Lung (tissue), 9 donors: ENCODE measurements at regions not wholly inside any gene's neighbourhood (a gene's known extent, or its start where the extent isn't known, plus 50 kb on each side); places are given as distances from the start of the nearest gene placed in this dataset.
"Not testable (repeated sequence)": the region's sequence is repeated elsewhere in the genome, so short reads cannot be mapped to it uniquely, and the experiment has no call there.

Experiments
- ATAC-seq: fragments of 200-7000 bp; cut with Tn5 transposase; one replicate; pipeline ENCODE4 v1.9.1; 2020; ENCODE audit warnings: moderate number of reproducible peaks; ENCODE audit not compliant: insufficient read depth, low FRiP score
- DNase-seq, 3 donors: peaks; one replicate each; pipeline ENCODE4 v3.0.0-alpha.2; 2013 to 2017
- H3K27ac ChIP-seq, 2 donors: one replicate each; pipeline ENCODE4 v1.5.1; 2013; ENCODE audit warnings: mild to moderate bottlenecking in 2 of 2, moderate library complexity in 2 of 2, control low read depth in 1 of 2, inconsistent platforms in 1 of 2, low read depth in 1 of 2, low read length in 1 of 2
- H3K27me3 ChIP-seq, 3 donors: one replicate each; pipeline ENCODE4 v1.5.1; 2013; ENCODE audit warnings: low read length in 2 of 3; ENCODE audit not compliant: control insufficient read depth in 3 of 3, insufficient read depth in 3 of 3
- H3K36me3 ChIP-seq, 4 donors: one replicate each; pipeline ENCODE4 v1.5.1; 2013; ENCODE audit warnings: low read length in 4 of 4, mild to moderate bottlenecking in 1 of 4, moderate library complexity in 1 of 4; ENCODE audit not compliant: control insufficient read depth in 4 of 4, insufficient read depth in 4 of 4
- H3K4me1 ChIP-seq, 5 donors: one replicate each; pipeline ENCODE4 v1.5.1; 2013; ENCODE audit warnings: low read length in 5 of 5, mild to moderate bottlenecking in 2 of 5, moderate library complexity in 1 of 5; ENCODE audit not compliant: control insufficient read depth in 5 of 5, insufficient read depth in 5 of 5
- H3K4me3 ChIP-seq: one replicate; pipeline ENCODE4 v1.5.1; 2013; ENCODE audit warnings: mild to moderate bottlenecking, control low read depth, moderate library complexity
- H3K9ac ChIP-seq, 2 donors: one replicate each; pipeline ENCODE4 v1.5.1; 2013; ENCODE audit warnings: low read length in 2 of 2, control low read depth in 1 of 2; ENCODE audit not compliant: insufficient read depth in 1 of 2
- H3K9me3 ChIP-seq, 4 donors: one replicate each; pipeline ENCODE4 v1.5.1; 2013; ENCODE audit warnings: low read length in 3 of 4, mild to moderate bottlenecking in 1 of 4, moderate library complexity in 1 of 4; ENCODE audit not compliant: control insufficient read depth in 4 of 4, insufficient read depth in 3 of 4
- whole genome bisulfite sequencing, 2 donors: extraction: QIAGEN DNeasy Blood & Tissue Kit; methylation state at CpG; one replicate each; pipeline ENCODE4 v1.1.7; 2013; 5-methylcytosine and 5-hydroxymethylcytosine counted together
- donor health status: Bipolar disorder and iron deficiency.
- donor health status: healthy.
- donor health status: DM: yes; HTN: yes; CAD: no.

DNA sequence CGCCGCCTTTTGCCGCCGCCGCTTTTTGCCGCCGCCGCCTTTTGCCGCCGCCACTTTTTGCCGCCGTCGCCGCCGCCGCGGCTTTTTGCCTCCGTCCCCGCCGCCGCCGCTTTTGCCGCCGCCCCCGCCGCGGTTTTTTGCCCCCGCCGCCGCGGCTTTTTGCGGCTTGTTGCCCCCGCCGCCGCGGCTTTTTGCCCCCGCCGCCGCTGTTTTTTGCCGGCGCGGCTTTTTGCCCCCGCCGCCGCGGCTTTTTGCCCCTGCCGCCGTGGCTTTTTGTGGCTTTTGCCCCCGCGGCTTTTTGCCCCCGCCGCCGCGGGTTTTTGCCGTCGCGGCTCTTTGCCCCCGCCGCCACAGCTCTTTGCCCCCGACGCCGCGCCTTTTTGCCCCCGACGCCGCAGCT is 311.1 kb downstream of the TP53TG3F start:
- WGBS, 2 donors: 55 to 58% methylated on average over 24 to 66 of the region's 66 CpGs
- not testable (repeated sequence) for H3K4me1 ChIP-seq, H3K9ac ChIP-seq, ATAC-seq, H3K9me3 ChIP-seq, DNase-seq, H3K36me3 ChIP-seq, H3K27me3 ChIP-seq, H3K27ac ChIP-seq, H3K4me3 ChIP-seq

DNA sequence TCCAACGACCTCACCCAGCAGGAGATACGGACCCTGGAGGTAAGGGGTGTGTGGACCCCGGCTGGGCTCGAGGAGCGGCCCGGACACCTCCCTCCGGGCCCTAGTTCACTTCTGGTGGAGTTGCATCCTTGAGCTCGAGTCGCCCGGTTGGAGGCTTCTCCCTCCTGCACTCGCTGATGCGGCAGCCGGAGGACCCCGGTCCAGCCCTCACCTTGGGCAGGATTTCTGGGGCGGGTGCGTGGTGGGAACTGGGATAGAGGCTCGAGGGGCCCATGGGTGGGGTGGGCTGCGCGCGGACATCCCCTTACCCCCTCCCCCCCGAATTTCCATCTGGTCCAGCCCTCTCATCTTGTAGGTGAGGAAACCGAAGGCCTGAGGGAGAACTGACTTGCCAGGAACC is 311.8 kb downstream of the TP53TG3F start:
- ATAC-seq: not testable (repeated sequence)

DNA sequence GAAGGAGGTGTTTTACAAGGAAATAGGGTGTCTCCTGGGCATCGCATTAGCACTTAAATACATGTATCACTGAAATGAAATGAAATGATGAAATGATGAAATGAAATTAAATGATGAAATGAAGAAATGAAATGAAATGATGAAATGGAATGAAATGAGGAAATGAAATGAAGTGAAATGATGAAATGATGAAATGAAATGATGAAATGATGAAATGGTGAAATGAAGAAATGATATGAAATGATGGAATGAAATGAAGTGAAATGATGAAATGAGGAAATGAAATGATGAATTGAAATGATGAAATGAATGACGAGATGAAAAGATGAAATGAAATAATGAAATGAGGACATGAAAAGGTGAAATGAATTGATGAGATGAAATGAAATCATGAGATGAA is 314.6 kb downstream of the TP53TG3F start:
- H3K9me3 ChIP-seq, ATAC-seq, H3K4me1 ChIP-seq, DNase-seq, H3K4me3 ChIP-seq, H3K9ac ChIP-seq, H3K36me3 ChIP-seq, H3K27me3 ChIP-seq, H3K27ac ChIP-seq: not testable (repeated sequence)
- 71 to 74% methylated on average over 2 of the region's 2 CpGs for WGBS, 2 donors

More for the DNA sequence above, 311.8 kb downstream of the TP53TG3F start:
- not testable (repeated sequence) for H3K4me1 ChIP-seq, DNase-seq, H3K9ac ChIP-seq, H3K9me3 ChIP-seq, H3K4me3 ChIP-seq, H3K36me3 ChIP-seq, H3K27me3 ChIP-seq, H3K27ac ChIP-seq
- 62 to 67% methylated on average over 17 to 20 of the region's 22 CpGs for WGBS, 2 donors

DNA sequence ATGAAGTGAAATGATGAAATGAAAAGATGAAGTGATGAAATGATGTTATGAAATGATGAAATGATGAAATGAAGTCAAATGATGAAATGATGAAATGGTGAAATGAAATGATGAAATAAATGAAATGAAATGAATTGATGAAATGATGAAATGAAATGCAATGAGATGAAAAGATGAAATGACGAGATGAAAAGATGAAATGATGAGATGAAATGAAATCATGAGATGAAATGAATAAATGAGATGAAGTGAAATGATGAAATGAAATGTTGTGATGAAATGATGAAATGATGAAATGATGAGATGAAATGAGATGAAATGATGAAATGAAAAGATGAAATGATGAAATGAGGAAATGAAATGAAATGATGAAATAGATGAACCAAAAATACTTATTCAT is 315.3 kb downstream of the TP53TG3F start:
- H3K9ac ChIP-seq, H3K9me3 ChIP-seq, H3K27ac ChIP-seq, H3K36me3 ChIP-seq, H3K4me1 ChIP-seq, DNase-seq, H3K27me3 ChIP-seq, H3K4me3 ChIP-seq, ATAC-seq: not testable (repeated sequence)
- 56 to 67% methylated on average over 1 of the region's 1 CpG for WGBS, 2 donors

DNA sequence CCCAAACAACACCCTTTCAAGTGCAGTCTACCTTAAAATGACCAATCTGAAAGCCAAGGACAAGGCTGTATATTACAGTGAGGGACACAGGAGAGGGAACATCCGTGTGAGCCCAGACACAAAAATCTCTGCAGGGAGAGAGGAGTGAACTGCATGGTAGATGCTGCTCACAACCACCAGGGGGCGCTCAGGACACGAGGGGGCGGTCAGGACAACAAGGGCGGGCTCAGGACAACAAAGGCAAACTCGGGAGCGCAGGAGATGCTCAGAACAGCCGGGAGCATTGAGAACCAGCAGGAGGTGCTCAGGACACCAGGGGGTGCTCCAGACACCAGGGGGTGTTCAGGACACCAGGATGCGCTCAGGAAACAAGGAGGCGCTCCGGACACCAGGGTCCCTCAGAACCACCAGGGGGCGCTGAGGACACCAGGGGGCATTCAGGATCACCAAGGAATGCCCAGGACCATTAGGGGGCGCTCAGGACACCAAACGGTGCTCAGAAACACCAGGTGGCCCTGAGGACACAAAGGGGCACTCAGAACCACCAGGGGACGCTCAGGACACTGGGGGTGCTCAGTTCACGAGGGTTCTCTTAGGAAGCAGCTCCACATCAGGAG is 357.0 kb downstream of the TP53TG3F start:
- H3K9ac ChIP-seq, H3K4me3 ChIP-seq, H3K36me3 ChIP-seq, ATAC-seq, H3K9me3 ChIP-seq, DNase-seq, H3K27ac ChIP-seq, H3K4me1 ChIP-seq, H3K27me3 ChIP-seq: not testable (repeated sequence)
- no CpG with 5 or more reads among the region's 16 CpGs for WGBS, 2 donors

DNA sequence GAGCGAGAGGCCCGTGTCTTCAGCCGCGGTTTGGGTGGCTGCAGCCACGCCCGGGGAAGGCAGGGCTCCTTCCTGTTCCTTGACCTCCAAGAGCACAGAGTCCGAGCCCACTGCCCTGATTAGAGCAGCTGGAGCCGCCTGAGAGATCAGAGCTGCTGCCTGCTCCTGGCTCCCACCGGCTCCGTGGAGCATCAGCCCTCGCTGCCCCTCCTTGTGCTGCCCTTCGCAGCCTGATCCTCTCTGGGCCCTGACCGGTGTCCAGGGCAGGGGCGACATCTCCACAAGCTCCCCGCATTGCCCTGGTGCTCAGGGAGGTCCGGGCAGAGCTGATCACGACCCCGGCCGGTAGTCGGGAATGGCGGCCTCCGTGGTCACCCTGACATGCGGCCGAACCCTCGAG is 365.3 kb downstream of the TP53TG3F start:
- H3K4me1 ChIP-seq, ATAC-seq: not testable (repeated sequence)

DNA sequence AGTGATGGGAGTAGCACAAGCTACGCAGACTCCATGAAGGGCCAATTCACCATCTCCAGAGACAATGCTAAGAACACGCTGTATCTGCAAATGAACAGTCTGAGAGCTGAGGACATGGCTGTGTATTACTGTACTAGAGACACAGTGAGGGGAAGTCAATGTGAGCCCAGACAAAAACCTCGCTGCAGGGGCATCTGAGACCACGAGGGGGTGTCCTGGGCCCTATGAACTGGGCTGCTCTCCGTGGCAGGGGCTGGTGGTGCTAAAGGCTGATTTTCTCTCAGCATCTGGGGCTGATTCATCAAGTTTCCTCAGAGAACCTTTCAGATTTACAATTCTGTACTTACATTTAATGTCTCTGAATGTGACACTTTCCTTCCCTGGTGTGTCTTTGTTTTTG is 368.1 kb downstream of the TP53TG3F start:
- not testable (repeated sequence) for H3K4me3 ChIP-seq, H3K9me3 ChIP-seq, H3K27me3 ChIP-seq, ATAC-seq, H3K9ac ChIP-seq, H3K27ac ChIP-seq, H3K36me3 ChIP-seq, H3K4me1 ChIP-seq, DNase-seq
- WGBS, 2 donors: 52 to 74% methylated on average over 2 of the region's 5 CpGs

More for the DNA sequence above, 365.3 kb downstream of the TP53TG3F start:
- 88 to 91% methylated on average over 6 to 20 of the region's 25 CpGs for WGBS, 2 donors
- not testable (repeated sequence) for DNase-seq, H3K27me3 ChIP-seq, H3K9ac ChIP-seq, H3K9me3 ChIP-seq, H3K4me3 ChIP-seq, H3K36me3 ChIP-seq, H3K27ac ChIP-seq

DNA sequence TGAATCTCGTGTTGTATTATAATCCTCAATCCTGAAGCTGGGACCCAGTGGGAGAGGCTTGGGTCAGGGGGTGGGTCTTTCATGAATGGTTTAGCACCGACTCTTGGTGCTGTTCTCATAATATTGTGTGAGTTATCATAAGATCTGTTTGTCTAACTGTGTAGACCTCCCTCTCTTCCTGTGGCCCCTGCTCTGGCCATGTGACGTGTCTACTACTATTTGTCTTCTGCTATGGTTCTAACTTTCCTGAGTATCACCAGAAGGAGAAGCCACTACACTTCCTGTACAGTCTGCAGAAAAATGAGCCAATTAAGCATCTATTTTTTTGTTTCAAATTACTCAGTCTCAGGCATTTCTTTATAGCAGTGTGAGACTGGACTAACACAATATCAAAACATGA is 379.7 kb downstream of the TP53TG3F start:
- H3K27ac ChIP-seq, H3K9me3 ChIP-seq, H3K4me1 ChIP-seq, ATAC-seq, H3K4me3 ChIP-seq, H3K36me3 ChIP-seq, H3K9ac ChIP-seq, H3K27me3 ChIP-seq, DNase-seq: not testable (repeated sequence)
- no CpG with 5 or more reads among the region's 3 CpGs for WGBS, 2 donors
